ENCODE measurements at regions not wholly inside any gene's neighbourhood (a gene's known extent, or its start where the extent isn't known, plus 50 kb on each side); places are given as distances from the start of the nearest gene placed in this dataset.

DNA sequence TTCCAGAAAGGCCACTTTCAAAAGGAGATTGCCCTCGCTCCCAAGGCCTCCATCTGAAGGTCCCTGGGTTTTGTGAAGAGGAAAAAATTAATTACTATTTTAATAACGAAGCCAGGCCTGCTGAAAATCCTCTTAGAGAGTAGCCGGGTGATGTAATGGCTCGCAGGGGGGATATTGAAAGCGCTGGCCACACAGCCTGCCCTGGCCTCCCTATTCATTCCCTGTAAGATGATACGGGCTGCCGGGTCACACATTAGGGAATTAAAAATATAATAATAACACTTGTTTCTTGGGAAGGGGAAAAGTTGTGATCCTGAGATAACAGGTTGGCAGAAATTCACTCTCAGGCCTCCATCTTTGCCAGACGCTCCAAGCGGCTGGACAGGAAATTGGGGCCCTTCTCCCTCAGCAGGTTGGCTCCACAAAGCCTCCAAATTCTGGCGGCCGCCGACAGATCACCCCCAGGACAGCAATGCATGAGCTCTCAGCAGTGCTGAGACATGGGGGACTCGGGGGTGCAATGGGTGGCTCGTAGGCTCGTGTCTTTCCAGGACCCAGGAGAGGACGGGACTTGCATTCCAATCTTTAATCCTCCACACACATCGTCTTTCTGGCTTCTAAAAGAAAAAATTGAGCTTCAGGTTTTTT lies 299.9 kb upstream of the SALL3 start:
- ATAC-seq (no peak), DNase-seq (no peak)

DNA sequence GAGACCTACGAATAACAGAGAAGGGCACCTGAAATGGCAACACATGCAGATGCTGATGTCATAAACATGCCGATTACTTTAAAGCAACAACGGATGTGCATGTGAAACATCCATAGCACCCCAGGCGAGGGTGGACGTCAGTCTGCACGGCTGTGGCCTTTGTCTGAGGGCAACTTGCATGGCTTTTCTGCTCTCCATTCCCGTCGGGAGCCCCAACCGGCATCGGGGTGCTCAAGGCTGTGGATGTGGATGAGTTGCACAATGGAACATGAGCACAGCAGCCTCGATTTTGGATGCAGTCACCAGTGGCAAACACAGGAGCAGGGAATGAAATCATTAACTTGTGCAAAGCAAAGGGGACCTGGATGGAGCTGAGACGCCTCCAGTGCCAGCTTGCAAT lies 298.2 kb upstream of the SALL3 start:
- DNase-seq = no peak
- ATAC-seq = no peak

DNA sequence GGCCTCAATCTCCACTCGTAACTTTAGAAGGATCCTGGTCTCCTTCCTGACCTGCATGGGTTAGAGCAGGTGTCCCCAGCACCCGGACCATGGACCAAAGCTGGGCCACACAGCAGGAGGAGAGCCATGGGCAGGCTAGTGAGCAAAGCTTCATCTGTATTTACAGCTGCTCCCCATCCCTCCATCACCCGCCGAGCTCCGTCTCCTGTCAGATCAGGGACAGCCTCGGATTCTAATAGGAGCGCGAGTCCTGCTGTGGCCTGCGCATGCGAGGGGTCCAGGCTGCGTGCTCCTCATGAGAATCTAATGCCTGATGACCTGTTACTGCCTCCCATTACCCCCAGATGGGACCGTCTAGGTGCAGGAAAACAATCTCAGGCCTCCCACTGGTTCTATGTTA lies 297.7 kb upstream of the SALL3 start:
- ATAC-seq (no peak), DNase-seq (no peak)

DNA sequence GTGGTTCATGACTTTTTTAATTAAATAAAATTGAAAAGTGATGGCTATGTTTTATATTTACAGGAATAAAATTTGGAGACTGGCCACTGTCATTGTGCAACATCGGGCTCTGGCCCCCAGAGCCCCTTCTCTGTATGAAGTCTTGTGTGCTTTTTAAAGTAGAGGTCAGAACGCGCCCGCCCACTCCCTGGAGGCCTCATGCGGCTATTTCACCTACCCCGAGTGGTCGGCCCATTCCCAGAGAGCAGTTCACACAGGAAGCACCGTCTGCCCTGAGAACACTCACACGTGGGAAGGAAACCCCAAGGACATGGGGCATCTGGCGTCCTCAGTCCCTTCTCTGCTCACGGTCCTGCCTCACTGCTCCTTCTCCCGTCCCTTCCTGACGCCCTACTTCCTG lies 296.9 kb upstream of the SALL3 start:
- DNase-seq = no peak
- ATAC-seq = no peak

DNA sequence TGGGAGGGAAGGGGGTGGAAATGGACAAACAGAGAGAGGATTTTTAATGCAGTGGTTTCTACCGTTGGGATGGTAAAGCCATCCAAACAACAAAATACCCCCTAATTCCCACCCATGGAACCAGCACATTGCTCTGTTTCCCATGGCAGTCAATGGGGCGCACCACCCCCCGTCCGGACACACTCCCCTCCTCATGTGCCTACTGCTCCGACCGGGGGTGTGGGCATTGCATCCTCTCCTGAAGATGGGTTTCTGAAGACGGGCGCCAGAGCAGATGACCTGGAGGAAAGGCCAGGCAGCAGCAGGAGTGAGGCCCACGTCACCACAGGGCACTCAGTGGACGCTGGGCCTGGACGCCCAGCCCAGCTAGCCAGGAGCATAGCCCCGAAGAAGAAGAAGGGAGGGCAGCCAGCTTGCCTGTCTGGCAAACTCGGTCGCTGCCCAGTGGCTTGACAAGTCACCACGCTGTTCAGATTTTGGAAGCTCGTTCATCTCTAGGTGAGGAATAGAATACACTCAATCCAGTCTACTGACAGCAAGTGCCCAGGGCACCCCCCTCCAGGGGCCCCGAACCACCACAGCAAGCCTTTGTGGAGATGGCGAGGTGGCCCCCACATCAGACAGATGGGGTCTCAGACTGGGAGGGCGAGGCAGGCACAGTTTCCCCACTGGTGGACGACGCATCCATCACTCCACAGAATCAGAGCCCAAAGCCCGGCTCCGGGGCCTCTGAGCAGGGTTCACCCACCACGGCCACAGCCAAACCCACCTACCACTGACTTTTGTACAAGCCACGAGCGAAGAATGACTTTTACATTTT lies 296.2 kb upstream of the SALL3 start:
- ATAC-seq (no peak), DNase-seq (no peak)

DNA sequence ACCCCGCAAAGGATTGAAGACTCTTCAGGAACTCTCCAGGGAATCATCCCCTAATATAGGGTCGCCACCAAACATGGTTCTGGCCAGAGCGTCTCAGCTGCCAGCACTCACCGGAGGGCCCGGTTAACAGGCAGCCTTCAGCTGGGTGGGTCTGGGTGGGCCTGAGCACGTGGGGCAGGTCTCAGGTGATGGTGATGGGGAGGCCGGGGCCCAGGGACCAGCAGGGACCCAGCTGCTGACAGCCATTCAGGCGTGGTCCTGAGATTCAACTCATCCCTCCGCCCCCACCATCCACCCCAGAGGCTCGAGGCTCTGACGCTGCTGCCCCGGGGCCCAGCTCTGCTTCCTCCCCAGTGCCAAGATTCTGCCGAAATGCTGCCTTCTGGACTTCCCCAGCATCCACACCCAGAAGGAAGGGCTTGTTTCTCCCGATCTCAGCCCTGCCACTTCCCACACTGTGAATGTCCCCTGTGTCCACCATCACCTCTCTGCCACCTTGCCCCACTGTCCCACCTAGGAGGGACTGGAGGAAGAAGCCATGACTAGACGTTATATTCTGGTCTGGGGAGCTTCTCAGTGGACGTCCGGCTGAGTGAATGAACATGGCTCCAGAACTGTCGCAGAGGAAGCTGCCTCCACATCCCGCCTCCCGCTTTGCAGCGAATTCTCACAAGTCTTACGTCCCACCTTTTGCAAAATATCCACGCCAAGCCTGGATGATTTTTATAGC lies 294.2 kb upstream of the SALL3 start:
- DNase-seq (no peak), ATAC-seq (no peak)

DNA sequence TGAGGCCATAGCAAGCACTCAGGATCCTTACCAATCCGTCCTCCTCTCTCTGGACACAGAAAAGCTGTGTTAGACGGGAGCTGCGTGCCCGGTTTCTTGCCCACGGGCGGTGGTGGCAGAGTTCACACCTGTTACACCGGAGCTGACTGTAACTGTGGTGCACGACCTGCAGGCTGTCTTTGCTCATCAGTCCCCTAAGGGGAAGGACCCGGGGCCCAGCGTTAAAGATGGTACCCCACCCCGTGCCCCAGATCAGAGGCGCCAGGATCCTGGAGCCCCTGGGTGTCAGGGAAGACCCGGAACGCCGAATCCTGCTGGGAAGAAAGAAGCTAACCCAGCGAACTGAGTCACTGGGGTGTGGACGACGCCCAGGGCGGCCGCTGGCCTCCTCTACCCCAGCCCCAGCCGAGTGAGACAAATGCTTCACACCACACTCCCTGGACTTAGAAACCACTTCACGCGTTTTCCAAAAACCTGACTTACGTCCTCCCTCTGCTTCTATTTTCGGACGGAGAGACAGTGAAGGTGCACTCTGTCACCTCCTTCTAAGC lies 293.6 kb upstream of the SALL3 start:
- ATAC-seq (no peak), DNase-seq (no peak)

DNA sequence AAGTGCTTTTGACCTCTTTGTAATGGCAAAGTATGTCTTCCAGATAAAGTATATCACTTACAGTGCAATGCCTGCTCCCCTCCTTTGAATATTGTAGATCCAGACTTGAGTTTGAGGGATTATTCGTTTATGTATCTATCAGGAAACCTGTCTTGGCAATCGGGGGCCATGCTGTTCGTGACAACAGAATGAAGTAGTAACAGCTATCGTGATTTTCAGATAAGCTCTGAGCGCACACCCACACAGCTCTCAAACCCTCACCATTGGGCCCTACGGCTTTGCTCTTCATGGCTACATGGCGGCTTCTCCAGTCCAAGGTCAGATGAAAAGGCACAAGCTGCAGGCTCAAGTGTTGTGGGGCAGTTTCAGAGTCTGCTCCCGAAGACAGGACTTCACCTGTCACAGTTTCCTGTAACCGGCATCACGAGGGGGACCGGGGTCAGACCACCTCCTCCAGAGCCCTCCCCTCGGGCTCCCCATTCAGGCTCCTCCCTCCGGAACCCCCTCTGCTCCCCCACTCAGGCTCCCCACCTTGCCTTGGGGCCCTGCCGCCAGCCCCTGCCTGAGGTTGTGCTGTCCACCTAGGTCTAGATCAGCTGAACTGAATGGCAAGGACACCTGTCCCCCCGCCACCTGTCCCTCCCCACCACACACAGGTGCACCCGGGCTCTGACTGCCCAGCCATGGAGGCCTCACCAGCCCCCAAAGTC lies 292.5 kb upstream of the SALL3 start:
- DNase-seq = no peak
- ATAC-seq = no peak

DNA sequence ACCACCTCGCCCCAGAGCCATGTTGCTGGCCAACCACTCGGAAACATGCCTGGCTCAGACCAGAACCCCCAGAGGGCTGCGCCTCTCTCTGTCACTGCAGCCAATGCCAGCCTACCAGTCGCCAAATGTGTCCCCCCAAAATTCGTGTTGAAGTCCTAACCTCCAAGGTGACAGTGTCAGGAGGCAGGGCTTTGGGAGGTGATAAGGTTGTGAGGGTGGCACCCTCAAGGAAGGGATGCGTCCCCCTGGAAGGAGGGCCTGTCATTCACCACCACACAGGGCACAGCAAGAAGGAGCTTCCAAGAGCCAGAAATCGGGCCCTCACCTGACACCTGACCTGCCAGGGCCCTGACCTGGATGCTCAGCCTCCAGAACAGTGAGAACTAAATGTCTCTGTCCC lies 291.9 kb upstream of the SALL3 start:
- no peak for ATAC-seq

DNA sequence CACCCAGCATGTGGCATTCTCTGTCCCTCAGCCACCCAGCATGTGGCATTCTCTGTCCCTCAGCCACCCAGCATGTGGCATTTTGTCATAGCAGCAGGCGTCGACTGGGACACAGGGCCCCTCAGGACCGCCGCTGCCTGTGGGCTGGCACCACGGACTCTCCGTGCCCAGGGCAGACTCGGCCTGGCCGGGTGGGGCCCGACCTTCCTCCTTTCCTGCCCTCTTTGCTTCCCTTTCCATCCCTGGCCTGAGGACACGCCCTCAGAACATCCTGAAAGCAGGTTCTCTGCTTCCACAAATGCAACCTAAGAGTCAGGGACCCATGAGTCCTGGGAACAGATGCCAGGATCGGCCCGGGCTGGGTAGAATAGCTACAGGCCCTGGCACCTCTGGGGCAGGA lies 291.4 kb upstream of the SALL3 start:
- no peak for ATAC-seq
- no peak for DNase-seq

More for the DNA sequence above, 291.9 kb upstream of the SALL3 start:
- DNase-seq = no peak

DNA sequence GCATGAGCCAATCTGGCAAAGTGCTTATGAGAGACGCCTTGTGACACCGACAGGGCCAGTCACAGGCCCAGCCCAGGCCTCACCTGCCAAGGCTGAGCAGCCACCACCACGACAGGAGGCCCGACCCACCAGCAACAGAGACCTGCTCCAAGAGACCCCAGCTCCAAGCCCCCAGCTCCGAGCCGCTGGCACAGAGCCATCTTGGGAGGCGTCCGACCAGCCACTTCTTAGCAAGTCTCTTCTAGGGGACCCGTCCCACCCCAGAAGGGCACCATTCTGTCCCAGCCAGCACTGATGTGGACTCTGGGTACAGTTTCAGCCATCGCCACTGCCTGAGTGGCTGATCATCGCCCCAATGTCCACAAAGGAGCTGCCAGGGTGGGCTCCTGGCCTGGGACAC lies 290.7 kb upstream of the SALL3 start:
- no peak for DNase-seq
- no peak for ATAC-seq

DNA sequence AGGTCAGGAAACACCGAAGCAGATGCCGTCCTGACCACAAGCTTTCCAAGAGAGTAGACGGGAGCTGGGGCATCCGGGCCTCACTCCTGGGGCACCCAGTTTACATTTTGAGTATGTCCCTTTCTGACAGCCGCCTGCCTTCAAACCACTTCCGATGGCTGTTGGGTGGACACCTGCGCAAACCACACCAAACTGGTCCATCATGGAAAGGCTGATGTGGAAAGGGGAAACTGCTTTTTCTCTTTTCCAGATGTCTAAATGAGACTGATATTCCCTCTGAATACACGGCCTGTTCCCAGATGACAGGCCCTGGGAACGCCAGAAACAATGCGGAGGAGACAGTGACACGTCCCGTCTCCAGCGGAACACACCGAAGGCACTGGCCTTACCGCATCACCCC lies 290.0 kb upstream of the SALL3 start:
- no peak for ATAC-seq
- DNase-seq = no peak

DNA sequence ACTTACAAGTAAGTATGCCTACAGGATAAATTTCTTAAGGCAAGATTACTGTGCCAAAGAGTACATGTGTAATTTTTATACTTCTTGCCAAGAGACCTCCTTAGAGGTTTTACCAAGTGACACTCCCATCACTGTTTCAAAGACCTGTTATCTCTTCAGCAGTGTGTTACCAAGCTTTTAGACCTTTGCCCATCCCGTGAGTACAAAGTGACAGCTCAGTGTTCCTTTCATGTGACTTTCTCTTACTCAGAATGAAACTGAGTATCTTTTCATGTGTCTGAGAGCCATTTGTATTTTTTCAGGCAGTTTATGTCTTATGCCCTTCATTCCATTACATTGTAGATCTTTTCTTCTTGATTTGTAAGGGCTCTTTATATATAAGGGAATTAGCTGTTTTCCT lies 287.5 kb upstream of the SALL3 start:
- ATAC-seq (no peak), DNase-seq (no peak)

DNA sequence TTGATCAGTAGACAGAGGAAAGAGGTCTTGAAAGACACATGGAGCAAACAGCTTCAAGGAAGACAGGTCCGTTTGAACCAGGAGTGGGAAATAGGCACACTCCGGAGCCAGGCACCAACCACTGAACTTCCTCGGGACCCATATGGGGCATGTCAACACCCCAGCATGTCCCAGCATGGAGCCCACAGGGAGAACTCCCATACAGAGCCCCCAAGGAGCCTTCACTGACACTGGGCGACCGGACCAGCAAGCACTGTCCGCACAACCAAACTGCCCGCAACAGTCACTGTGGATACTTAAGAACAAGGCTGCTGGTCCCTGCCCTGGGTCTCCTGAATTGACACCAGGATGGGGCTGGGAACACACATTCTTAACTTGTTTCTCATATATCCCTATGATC lies 286.2 kb upstream of the SALL3 start:
- ATAC-seq (peak; percentile 20), DNase-seq (no peak)

DNA sequence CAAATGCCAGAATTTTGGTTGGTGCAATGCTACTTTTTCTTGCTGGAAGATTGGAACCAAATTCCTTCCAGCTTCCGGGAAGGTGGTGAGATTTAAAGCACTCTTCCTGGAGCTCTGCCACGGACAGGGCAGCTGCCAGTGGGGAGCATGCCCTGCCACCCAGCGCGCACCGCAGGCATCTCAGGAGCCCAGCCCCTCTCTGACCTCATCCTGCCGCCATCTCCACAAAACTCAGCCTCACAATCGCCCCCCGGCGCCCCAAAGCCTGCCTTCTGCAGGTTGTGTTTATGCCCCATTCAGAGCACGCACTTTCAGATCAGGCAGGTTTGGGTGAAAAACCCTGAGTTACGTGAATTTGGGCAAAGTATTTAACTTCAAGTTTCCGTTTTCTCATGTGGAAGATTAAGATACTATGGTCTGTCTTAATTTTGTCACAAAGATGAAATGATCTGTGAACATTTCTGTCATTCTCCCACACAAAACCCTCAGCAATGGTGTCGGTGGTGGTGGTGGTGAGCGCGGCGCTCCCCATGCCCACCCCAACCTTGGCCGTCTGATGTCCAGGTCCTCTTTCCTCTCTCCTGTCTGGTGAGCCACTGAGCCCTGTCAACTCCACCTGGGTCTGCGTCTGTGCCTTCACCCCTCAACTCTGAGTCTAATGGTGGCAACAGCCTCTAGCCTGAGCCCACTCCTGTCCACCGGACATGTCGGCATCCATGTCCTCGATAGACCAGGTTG lies 282.8 kb upstream of the SALL3 start:
- DNase-seq (no peak), ATAC-seq (no peak)

DNA sequence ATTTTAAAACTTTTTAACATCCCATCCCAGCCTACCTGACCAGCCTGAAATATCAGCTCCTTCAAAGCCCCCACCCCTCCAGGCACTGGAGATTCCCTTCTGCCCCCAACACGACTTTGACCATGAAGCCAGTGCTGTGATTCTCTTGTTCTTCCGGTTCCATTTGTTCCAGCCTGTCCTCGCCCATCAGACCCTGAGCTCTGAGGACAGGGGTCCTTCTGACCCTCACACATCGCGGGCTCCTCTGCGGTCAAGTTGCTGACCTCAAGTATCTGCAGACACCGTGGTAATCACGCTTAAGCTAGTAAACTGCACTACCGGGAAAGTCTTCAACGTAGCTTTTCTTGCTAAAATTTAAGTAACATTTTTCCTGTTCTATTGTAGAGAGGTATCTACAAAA lies 282.2 kb upstream of the SALL3 start:
- DNase-seq (no peak), ATAC-seq (no peak)

DNA sequence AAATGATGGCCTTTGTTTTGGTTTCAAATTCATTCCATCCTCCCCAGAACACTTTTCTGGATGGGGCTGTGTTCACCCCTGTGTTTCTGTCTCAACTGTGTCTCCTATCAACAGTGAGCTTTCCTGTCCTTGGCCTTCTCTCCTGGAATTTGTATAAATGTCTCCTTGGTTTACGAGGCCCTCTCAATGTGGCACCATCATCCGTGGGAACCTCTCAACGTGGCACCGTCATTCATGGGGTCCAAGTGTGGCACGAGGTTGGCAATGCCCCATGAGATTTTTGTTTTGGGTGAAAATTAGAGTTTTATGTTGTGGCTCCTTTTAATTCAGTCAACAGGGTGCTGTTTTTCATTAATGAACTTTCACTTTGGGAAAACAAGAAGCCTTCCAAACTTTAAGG lies 280.7 kb upstream of the SALL3 start:
- ATAC-seq (no peak), DNase-seq (no peak)

DNA sequence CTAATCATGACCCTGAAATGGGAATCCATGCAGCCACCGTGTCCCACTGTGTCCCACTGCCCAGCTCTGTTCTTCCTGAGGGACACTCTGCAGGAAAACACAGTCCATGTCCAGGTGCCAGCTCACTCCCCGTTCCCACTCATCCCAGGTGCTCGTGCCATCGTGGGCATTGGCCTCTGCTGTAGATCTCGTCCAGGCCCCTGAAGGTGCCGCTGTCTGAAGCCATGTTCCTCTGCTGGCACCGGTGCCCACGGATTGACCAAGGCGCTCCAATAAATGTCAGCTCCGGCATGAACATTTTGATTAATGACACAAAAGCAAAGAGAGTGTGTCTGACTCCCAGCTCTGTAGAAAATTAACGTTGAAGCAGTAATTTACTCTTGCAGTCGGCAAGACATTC lies 280.1 kb upstream of the SALL3 start:
- DNase-seq (no peak), ATAC-seq (no peak)

DNA sequence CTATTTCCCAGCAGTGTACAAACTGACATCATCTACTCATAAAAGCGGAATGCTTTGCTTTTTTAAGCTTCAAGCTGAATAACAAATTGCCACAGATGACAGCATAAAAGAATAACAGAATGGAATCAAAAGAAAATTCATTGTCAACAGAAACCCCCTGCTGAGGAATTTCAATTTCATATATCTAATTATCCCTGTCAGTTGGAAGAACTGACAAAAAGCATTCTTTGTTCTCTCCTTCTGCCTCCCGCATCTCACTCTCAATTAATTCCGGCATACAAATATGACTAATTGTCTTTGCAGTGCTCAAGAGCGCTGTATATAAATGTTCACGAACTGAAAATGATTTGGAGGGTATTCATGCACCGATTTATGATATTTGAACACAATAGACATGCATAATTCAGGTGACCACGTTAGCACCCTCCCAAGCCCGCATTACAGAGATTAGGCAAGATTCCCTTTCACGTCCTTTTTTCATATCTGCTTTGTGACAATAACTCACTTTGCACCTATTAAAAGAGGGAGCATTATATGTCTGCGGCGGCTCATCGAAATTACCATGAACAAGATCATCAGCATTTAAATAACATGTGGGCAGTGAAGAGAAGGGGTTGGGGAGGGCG lies 277.7 kb upstream of the SALL3 start:
- no peak for ATAC-seq
- DNase-seq = no peak

DNA sequence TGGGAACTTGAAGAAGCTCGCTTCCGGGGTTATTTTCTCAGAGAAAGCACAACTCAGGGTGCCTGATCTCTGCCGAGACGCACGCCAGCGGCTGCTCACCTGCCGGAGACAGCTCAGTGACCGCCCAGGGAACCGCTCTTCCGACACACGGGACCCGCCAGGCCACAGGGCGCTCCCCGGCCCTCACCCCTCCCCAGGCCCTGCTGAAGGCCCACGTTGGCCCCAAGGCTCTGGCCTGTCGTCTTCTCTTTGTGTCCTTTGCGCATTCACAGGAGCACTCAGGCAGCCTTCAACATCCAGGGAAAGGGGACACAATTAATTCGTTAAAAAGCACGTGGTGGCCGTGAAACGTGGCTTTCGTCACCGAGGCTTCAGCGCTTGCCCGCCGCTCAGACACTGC lies 276.3 kb upstream of the SALL3 start:
- ATAC-seq (no peak), DNase-seq (no peak)

DNA sequence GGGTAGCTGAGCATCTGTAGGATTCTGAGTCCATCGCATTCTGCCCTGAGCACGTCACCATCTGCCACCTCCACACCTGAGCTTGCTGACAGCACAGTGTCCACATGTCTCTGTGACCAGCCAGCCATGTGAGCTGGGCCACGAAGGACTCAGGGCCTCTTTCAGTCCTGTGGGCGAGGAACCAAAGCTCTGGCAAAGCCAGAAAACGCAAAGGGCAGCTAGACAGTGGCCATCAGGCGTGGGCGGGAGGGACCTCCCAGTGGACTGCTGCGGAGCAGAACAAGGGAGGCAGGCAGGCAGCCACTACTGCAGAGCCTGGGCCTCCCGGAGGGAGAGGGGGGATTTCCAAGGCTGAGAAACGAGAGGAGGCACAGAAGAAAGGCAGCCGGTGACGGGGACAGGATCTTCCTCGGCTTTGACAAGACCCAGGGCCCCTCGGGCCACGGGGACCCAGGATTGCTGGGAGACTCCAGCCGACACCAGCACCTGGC lies 274.6 kb upstream of the SALL3 start:
- ATAC-seq = no peak
- DNase-seq = no peak
